HG02759 (cell line): ENCODE measurements at regions not wholly inside any gene's neighbourhood (a gene's known extent, or its start where the extent isn't known, plus 50 kb on each side); places are given as distances from the start of the nearest gene placed in this dataset.

Source experiments
- ATAC-seq: cut with Tn5 transposase; IDR thresholded peaks from one replicate; pipeline ENCODE4 v1.9.1; 2021; ENCODE audit warnings: mild to moderate bottlenecking, moderate library complexity; ENCODE audit not compliant: unreplicated experiment

GRCh38 chr18:51397347-51397962 is 200.0 kb upstream of the MEX3C start:
- ATAC-seq = no peak

DNA sequence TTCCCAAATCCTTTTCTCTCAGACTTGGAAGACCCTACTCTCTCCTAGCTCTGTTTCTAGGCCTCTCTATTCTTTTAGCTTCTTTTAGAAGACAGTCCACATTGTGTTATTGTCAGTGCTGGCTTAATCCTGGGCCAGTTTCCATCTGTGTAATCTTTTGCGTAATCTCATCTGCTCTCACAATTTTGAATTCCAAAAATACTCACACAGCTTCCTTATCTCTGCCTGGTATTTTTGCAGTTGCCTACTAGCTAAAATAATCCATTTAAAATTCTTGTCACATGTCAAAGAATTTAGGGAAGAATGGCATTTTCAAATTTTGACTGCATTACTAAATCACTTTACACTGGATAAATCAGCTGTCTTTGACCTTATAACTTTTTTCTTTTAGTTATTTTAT is 200.6 kb upstream of the MEX3C start:
- ATAC-seq = no peak

- no peak for ATAC-seq
Observed at GRCh38 chr18:51399491-51400122, 202.1 kb upstream of the MEX3C start.

DNA sequence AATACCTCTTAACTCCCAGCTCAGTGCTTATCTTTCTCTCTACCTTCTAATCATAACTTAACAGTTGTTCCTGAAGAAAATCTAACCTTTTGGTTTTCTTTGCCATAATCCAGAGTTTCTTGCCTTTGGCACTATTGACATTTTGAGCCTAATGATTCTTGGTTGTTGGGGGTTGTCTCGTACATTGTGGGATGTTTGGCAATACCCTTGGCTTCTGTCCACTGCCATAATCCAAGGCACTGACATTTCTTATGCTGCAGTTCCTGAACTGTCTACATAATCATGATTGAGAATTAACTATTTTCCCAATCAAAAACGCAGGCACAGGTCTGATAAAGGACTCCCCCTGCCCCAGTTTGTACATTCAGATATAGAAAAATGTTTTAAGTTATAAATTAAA is 203.2 kb upstream of the MEX3C start:
- no peak for ATAC-seq

- no peak for ATAC-seq
Observed at GRCh38 chr18:51401912-51402311, 204.4 kb upstream of the MEX3C start.

GRCh38 chr18:51404620-51405019 is 207.1 kb upstream of the MEX3C start:
- ATAC-seq = no peak

- ATAC-seq = no peak
Observed at GRCh38 chr18:51405683-51406477, 208.4 kb upstream of the MEX3C start.

GRCh38 chr18:51417643-51418483 is 220.4 kb upstream of the MEX3C start:
- ATAC-seq = no peak

- peak; percentile 74 for ATAC-seq
Observed at GRCh38 chr18:51425475-51425874, 228.0 kb upstream of the MEX3C start.

DNA sequence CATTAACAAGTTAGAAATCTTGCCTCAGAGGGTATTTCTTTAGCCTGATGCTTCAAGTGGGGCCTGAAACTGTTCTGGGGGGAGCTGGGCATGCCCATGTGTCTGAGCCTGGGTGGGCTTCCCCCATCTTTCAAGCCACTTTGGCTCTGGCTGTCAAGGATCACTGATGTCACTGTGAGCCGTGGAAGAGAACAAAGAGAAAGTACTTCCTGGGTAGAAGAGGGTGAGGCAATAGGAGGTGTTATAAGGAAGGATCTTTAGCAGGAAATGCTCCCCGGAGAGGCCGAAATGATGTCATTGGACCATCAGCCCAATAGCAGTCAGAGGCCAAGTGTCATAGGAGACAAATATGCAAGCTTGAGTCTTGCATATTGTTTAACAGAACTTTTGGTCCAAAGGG is 228.4 kb upstream of the MEX3C start:
- peak; percentile 48 for ATAC-seq

- ATAC-seq = no peak
Observed at GRCh38 chr18:51426996-51427395, 229.5 kb upstream of the MEX3C start.

DNA sequence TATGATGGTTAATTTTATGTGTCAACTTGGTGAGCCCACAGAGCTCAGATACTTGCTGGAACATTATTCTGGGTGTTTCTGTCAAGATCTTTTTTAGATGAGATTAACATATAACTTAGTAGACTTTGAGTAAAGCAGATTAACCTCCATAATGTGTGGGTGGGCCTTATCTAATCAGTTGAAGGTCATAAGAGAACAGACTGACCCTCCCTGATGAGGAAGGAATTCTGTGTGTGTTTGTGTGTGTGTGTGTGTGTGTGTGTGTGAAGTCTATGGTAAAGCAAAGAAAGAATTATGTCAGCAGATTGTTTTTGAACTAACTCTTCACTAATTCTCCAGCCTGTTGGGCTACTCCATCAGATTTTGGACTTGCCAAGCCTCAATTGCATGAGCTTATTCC is 232.2 kb upstream of the MEX3C start:
- ATAC-seq = no peak

DNA sequence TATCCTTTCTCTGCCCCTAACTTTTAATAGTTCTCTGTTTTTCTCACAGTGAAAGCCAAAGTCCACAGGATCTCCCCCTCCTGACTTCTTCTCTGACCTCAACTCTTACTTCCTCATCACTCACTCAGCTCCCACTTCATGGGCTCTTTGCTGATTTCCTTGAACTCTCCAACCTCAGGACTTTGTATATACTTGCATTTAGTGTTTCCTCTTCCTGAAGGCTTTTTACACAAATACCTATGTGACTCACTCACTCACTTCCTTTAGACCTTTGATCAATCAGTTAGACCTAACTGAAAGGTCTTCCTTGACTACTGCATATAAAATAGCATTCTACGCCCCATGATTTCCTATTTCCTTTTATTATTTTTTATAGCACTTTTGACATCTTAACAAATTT is 233.1 kb upstream of the MEX3C start:
- ATAC-seq = no peak

DNA sequence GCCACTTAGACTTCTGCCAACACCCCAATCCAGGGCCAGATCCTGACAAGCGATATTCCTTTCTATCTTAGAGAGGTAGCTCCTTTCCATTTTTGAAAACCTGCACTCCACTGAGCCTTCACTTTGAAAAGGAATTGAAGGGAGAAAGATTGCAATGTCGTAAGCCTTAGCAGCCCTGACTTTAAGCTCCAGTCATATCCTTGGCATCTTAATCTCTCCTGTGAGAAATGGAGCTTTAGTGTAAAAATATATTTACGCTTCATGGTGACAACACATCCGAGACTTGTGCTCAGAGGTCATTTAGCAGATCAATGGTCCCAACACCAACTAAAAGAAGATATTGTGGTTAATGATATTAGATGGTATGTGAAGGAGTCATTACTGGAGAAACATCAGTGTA is 235.8 kb upstream of the MEX3C start:
- ATAC-seq = no peak

GRCh38 chr18:51433881-51434280 is 236.4 kb upstream of the MEX3C start:
- no peak for ATAC-seq

DNA sequence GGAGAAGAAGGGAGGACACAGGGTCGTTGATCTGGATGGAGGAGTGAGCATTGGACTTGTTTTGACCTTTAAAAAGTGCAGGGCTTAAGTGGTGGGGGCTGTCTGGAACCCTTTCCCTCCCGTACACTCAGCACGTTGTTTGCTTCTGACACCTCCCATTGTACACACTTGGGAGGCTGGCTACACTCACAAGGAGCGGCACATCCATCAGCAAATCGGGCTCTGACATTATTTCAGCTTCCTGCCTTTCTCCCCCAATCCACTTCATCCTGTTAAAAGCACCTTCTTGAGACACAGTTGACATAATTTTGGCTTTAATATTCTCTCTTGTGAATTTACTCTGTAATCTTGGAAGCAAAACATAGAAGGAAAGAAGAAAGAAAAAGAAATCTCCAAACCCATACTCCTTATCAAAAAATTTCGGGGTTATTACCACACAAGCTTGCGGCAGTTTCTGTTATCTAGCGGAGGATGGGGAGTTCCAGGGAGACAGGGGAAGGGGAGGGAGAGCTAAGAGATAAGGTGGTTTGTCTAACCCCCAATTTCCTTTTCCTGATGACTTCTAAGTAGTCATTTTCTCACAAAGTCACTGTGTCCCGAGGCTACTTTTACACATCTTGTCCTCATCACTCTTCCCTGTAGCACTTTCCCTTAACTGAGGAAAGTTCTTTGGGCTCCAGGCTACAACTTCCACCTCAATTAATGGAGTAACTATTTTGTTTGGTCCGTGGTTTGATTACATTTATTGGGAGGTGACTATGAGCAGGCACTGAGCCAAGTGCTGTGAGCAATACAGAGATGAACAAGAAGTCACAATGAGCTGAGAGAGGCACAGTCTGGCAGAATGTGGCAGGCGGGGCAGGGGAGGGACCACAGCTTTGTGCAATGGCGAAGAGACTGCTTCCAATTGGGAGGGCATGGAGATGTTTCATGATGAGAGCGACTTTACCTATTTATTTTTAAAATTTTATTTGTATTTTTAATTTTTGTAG is 240.1 kb upstream of the MEX3C start:
- no peak for ATAC-seq

DNA sequence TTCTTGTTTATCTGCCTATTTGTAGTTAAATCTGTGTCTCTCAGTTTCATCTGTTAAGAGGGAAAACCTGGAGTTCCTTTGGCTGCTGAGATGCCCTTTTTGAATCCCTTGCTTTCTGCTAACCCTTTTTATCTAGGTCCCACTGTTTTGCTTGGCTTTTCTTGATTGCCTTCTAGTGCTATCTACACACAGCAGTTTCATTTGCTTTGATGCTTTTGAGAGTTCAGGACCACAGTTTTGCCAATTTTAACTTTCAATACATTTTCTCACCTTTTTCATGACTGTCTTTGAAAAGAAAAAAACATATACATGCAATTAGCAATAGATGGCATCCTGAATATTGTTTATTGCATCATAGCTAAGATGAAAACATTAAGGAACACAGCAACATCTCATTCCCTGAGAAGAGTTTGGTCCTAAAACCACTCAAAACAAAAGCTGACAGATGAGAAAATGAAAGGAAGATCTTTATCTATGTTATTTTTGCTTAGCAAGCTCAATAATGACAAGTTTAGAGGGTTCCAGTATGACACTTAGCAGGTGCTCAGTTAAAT is 241.4 kb upstream of the MEX3C start:
- ATAC-seq = no peak

- no peak for ATAC-seq
Observed at GRCh38 chr18:51442012-51442411, 244.5 kb upstream of the MEX3C start.

- no peak for ATAC-seq
Observed at GRCh38 chr18:51446571-51447210, 249.2 kb upstream of the MEX3C start.
